Upper lobe of left lung (tissue), 4 donors: ENCODE measurements at regions not wholly inside any gene's neighbourhood (a gene's known extent, or its start where the extent isn't known, plus 50 kb on each side); places are given as distances from the start of the nearest gene placed in this dataset.

Experiments
- EP300 ChIP-seq, 4 donors: sonication (generic); formaldehyde crosslinking; IDR thresholded peaks; one replicate each; pipeline ENCODE4 v1.5.1; 2017; ENCODE audit warnings: antibody characterized with exemption in 4 of 4, control low read depth in 2 of 4
- POLR2A ChIP-seq, 4 donors: fragments of 450-650 bp; IDR thresholded peaks; one replicate each; pipeline ENCODE4 v1.5.1; 2016 to 2017; ENCODE audit warnings: antibody characterized with exemption in 4 of 4, mild to moderate bottlenecking in 2 of 4
- POLR2AphosphoS5 ChIP-seq, 2 donors: sonication (generic); formaldehyde crosslinking; IDR thresholded peaks; one replicate each; pipeline ENCODE4 v1.5.1; 2017; ENCODE audit warnings: antibody characterized with exemption in 2 of 2
- TF ChIP-seq, protein P1 (sequence below), 6 experiments: fragments of 450-650 bp in 4 of 6; fragments of 200-600 bp in 2 of 6; sonication (generic) in 2 of 6; IDR thresholded peaks; one replicate each; pipeline ENCODE4 v1.5.1; 2016 to 2019; ENCODE audit warnings: antibody characterized with exemption in 6 of 6

- TF ChIP-seq, protein P1, sequence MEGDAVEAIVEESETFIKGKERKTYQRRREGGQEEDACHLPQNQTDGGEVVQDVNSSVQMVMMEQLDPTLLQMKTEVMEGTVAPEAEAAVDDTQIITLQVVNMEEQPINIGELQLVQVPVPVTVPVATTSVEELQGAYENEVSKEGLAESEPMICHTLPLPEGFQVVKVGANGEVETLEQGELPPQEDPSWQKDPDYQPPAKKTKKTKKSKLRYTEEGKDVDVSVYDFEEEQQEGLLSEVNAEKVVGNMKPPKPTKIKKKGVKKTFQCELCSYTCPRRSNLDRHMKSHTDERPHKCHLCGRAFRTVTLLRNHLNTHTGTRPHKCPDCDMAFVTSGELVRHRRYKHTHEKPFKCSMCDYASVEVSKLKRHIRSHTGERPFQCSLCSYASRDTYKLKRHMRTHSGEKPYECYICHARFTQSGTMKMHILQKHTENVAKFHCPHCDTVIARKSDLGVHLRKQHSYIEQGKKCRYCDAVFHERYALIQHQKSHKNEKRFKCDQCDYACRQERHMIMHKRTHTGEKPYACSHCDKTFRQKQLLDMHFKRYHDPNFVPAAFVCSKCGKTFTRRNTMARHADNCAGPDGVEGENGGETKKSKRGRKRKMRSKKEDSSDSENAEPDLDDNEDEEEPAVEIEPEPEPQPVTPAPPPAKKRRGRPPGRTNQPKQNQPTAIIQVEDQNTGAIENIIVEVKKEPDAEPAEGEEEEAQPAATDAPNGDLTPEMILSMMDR (IDR thresholded peaks at IDR 0.05): no peak
- TF ChIP-seq POLR2A (IDR thresholded peaks at IDR 0.05) (no peak), POLR2AphosphoS5 (IDR thresholded peaks at IDR 0.05) (no peak), EP300 (IDR thresholded peaks at IDR 0.05) (no peak)
Measured at GRCh38 chr6:132021552-132022375, 70.6 kb upstream of the CCN2 start.
